Lower leg skin (tissue), 3 donors: ENCODE measurements at regions not wholly inside any gene's neighbourhood (a gene's known extent, or its start where the extent isn't known, plus 50 kb on each side); places are given as distances from the start of the nearest gene placed in this dataset.

Experiments
- POLR2A ChIP-seq, 2 donors: fragments of 450-650 bp; IDR thresholded peaks; one replicate each; pipeline ENCODE4 v1.6.1; 2016 to 2017; ENCODE audit warnings: antibody characterized with exemption in 2 of 2, mild to moderate bottlenecking in 1 of 2, moderate library complexity in 1 of 2
- TF ChIP-seq, protein P1 (sequence below), 3 donors: fragments of 450-650 bp; IDR thresholded peaks; one replicate each; pipeline ENCODE4 v1.5.1; 2016; ENCODE audit warnings: antibody characterized with exemption in 3 of 3, mild to moderate bottlenecking in 3 of 3, moderate library complexity in 2 of 3

GRCh38 chr11:88398372-88398771 is 60.8 kb upstream of the CTSC start:
- TF ChIP-seq, protein P1, sequence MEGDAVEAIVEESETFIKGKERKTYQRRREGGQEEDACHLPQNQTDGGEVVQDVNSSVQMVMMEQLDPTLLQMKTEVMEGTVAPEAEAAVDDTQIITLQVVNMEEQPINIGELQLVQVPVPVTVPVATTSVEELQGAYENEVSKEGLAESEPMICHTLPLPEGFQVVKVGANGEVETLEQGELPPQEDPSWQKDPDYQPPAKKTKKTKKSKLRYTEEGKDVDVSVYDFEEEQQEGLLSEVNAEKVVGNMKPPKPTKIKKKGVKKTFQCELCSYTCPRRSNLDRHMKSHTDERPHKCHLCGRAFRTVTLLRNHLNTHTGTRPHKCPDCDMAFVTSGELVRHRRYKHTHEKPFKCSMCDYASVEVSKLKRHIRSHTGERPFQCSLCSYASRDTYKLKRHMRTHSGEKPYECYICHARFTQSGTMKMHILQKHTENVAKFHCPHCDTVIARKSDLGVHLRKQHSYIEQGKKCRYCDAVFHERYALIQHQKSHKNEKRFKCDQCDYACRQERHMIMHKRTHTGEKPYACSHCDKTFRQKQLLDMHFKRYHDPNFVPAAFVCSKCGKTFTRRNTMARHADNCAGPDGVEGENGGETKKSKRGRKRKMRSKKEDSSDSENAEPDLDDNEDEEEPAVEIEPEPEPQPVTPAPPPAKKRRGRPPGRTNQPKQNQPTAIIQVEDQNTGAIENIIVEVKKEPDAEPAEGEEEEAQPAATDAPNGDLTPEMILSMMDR (IDR thresholded peaks at IDR 0.05), result no peak
- TF ChIP-seq POLR2A (IDR thresholded peaks at IDR 0.05), result no peak
